ENCODE measurements at regions not wholly inside any gene's neighbourhood (a gene's known extent, or its start where the extent isn't known, plus 50 kb on each side); places are given as distances from the start of the nearest gene placed in this dataset.

GRCh38 chrX:37904833-37905232 lies 57.5 kb upstream of the DYNLT3 start (continued):
- TF ChIP-seq TCF12 (IDR thresholded peaks at IDR 0.05; ENCODE audit: low read depth, low read length), result no peak
- TF ChIP-seq PHF8 (conservative IDR thresholded peaks at IDR 0.05; ENCODE audit: low read depth, low read length), result no peak
